Endothelial cell of umbilical vein (primary cell): ENCODE measurements at regions not wholly inside any gene's neighbourhood (a gene's known extent, or its start where the extent isn't known, plus 50 kb on each side); places are given as distances from the start of the nearest gene placed in this dataset.

Experiments used
- BruUV-seq: library from RNA; stranded (reverse); fragments of 400-500 nt; replicated peaks from 2 replicates; lab custom pipeline; 2021; lab: Mats Ljungman, UMichigan
- CTCF ChIA-PET: fragments of 300-600, 350-600 bp; sonication (Branson Sonifier 250); formaldehyde crosslinking; loops from one replicate; lab custom pipeline; 2021; ENCODE audit warnings: antibody characterized with exemption, inconsistent platforms; lab: Charles Lee
- POLR2A ChIA-PET: fragments of 300-600, 350-600 bp; sonication (Branson Sonifier 250); formaldehyde crosslinking; loops from one replicate; lab custom pipeline; 2021; ENCODE audit warnings: antibody characterized with exemption, inconsistent platforms; lab: Charles Lee
- DNase-seq: peaks from one replicate; pipeline ENCODE4 v3.0.0-alpha.2; 2011; ENCODE audit warnings: low read depth, low spot score
- FAIRE-seq: peaks from 2 replicates; lab custom pipeline; 2011; peaks lifted over from hg19 to GRCh38; lab: Jason Lieb, UNC
- H2AFZ ChIP-seq: 2 replicates; pipeline ENCODE4 v1.6.0; 2012; ENCODE audit warnings: low read depth, low read length, control low read depth, inconsistent platforms
- H3K27ac ChIP-seq: 2 replicates; pipeline ENCODE4 v1.5.1; 2011; ENCODE audit warnings: low read depth, mild to moderate bottlenecking, control low read depth, low read length, moderate library complexity; ENCODE audit not compliant: insufficient read depth
- H3K27me3 ChIP-seq, 2 experiments: 2 replicates each; pipeline versions ENCODE4 v1.6.0 to v1.6.1; 2011; ENCODE audit warnings: low read length in 2 of 2, mixed read lengths in 1 of 2; ENCODE audit not compliant: control insufficient read depth in 2 of 2, insufficient read depth in 2 of 2
- H3K36me3 ChIP-seq, 2 experiments: 2 replicates in 1 of 2; 3 replicates in 1 of 2; pipeline ENCODE4 v1.5.1; 2011; ENCODE audit warnings: low read length in 2 of 2, mild to moderate bottlenecking in 1 of 2, moderate library complexity in 1 of 2; ENCODE audit not compliant: control insufficient read depth in 2 of 2, insufficient read depth in 2 of 2; ENCODE audit errors: extremely low read depth in 1 of 2
- H3K4me1 ChIP-seq: 3 replicates; pipeline ENCODE4 v1.5.1; 2011; ENCODE audit warnings: mild to moderate bottlenecking, low read length; ENCODE audit not compliant: control insufficient read depth, insufficient read depth; ENCODE audit errors: extremely low read depth
- H3K4me2 ChIP-seq: 2 replicates; pipeline ENCODE4 v1.6.1; 2011; ENCODE audit warnings: low read length, control low read depth, mixed read lengths; ENCODE audit not compliant: insufficient read depth
- H3K4me3 ChIP-seq, 3 experiments: fragments of 200-600 bp in 1 of 3; sonication (generic), shearing (Covaris generic) in 1 of 3; replicated peaks in 1 of 3; 2 replicates each; pipeline ENCODE4 v1.5.1; 2011 to 2016; ENCODE audit warnings: control low read depth in 3 of 3, low read length in 3 of 3, mild to moderate bottlenecking in 2 of 3, inconsistent platforms in 1 of 3, low read depth in 1 of 3, moderate library complexity in 1 of 3; ENCODE audit not compliant: insufficient read depth in 1 of 3
- H3K79me2 ChIP-seq: 2 replicates; pipeline ENCODE4 v1.6.0; 2012; ENCODE audit warnings: low read length, inconsistent platforms; ENCODE audit not compliant: control insufficient read depth, insufficient read depth
- H3K9ac ChIP-seq: replicated peaks from 2 replicates; pipeline ENCODE3; 2011; ENCODE audit warnings: low read length, control low read depth; ENCODE audit not compliant: insufficient read depth; ENCODE audit errors: extremely low read depth
- H3K9me1 ChIP-seq: replicated peaks from 3 replicates; pipeline ENCODE4 v1.6.0; 2011; ENCODE audit warnings: mild to moderate bottlenecking, low read length; ENCODE audit not compliant: control insufficient read depth, insufficient read depth; ENCODE audit errors: extremely low read depth
- H3K9me3 ChIP-seq: replicated peaks from 2 replicates; pipeline ENCODE4 v1.5.1; 2012; ENCODE audit warnings: low read length, inconsistent platforms; ENCODE audit not compliant: control insufficient read depth, insufficient read depth
- H4K20me1 ChIP-seq: replicated peaks from 2 replicates; pipeline ENCODE3; 2011; ENCODE audit warnings: mild to moderate bottlenecking, low read length; ENCODE audit not compliant: control insufficient read depth, insufficient read depth; ENCODE audit errors: extremely low read depth
- CTCF ChIP-seq, 2 donors: IDR thresholded peaks; 1 replicate in 1 of 2; 2 replicates in 1 of 2; pipeline ENCODE4 v1.5.1; 2011; ENCODE audit warnings: low read length in 2 of 2, mild to moderate bottlenecking in 2 of 2, moderate library complexity in 2 of 2, control low read depth in 1 of 2, inconsistent platforms in 1 of 2, low read depth in 1 of 2; ENCODE audit not compliant: insufficient read depth in 1 of 2; ENCODE audit errors: extremely low read depth in 1 of 2
- EZH2 ChIP-seq: IDR thresholded peaks from 2 replicates; pipeline ENCODE4 v1.6.1; 2012; ENCODE audit warnings: borderline replicate concordance, low read depth, mild to moderate bottlenecking, moderate library complexity, low read length, inconsistent platforms; ENCODE audit not compliant: severe bottlenecking
- FOS ChIP-seq: IDR thresholded peaks from 2 replicates; pipeline ENCODE4 v1.6.1; 2011; ENCODE audit warnings: mild to moderate bottlenecking, low read length, moderate library complexity, borderline replicate concordance; ENCODE audit not compliant: insufficient read depth
- GATA2 ChIP-seq: IDR thresholded peaks from 2 replicates; pipeline ENCODE4 v1.7.0; 2011; ENCODE audit warnings: low read depth, mild to moderate bottlenecking, moderate library complexity, mixed read lengths, low read length; ENCODE audit not compliant: insufficient read length, insufficient read depth
- JUN ChIP-seq: IDR thresholded peaks from 2 replicates; pipeline ENCODE4 v1.6.1; 2011; ENCODE audit warnings: borderline replicate concordance, low read depth; ENCODE audit not compliant: insufficient read length, insufficient read depth
- MYC ChIP-seq: IDR thresholded peaks from one replicate; pipeline ENCODE4 v1.6.1; 2011; ENCODE audit warnings: mild to moderate bottlenecking, low read depth, low read length
- POLR2A ChIP-seq: IDR thresholded peaks from 2 replicates; pipeline ENCODE4 v1.6.1; 2012; ENCODE audit warnings: low read depth, mild to moderate bottlenecking, control low read depth, low read length
- POLR2AphosphoS5 ChIP-seq: IDR thresholded peaks from 2 replicates; pipeline ENCODE4 v1.6.1; 2012; ENCODE audit warnings: low read depth, mild to moderate bottlenecking, control low read depth, low read length, moderate library complexity; ENCODE audit not compliant: insufficient read depth
- dilution Hi-C: fragments of 300-500 bp; cut with MboI; formaldehyde crosslinking; loops from one replicate; pipeline ENCODE4 v1.15.0; 2019; ENCODE audit warnings: low sequenced_read_pairs; ENCODE audit not compliant: extremely low pct_ligation_motif_present
- intact Hi-C: fragments of 100-400 bp; cut with micrococcal nuclease; formaldehyde crosslinking; loops from one replicate; pipeline ENCODE4 v1.10.0; 2022
- TF ChIP-seq, protein P1 (sequence below): IDR thresholded peaks from 2 replicates; pipeline ENCODE4 v1.6.1; 2011; ENCODE audit not compliant: insufficient read depth, insufficient read length

- no peak overlapping the region for H3K4me2 ChIP-seq
- H3K9me1 ChIP-seq: no peaks in the 10 kb centered on the region
- ChIA-PET POLR2A (no interaction called here), CTCF (no interaction called here)
- DNase-seq (no peak), FAIRE-seq (no peak)
- no peaks in the 10 kb centered on the region for H3K4me1 ChIP-seq
- no peak overlapping the region for H3K4me3 ChIP-seq
- BruUV-seq: no TSS peak
- dilution Hi-C loops (no loop called here), intact Hi-C loops (no loop called here)
- no peak overlapping the region for H3K27ac ChIP-seq
- TF ChIP-seq FOS (no peak), POLR2A (no peak), POLR2AphosphoS5 (no peak), GATA2 (no peak), JUN (no peak), MYC (no peak)
- TF ChIP-seq, protein P1, sequence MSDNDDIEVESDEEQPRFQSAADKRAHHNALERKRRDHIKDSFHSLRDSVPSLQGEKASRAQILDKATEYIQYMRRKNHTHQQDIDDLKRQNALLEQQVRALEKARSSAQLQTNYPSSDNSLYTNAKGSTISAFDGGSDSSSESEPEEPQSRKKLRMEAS: no peak
- H3K36me3 ChIP-seq: no peaks in the 10 kb centered on the region
- H3K79me2 ChIP-seq: no peaks in the 10 kb centered on the region
- no peak overlapping the region for H3K9ac ChIP-seq
- no peaks in the 10 kb centered on the region for H4K20me1 ChIP-seq
- no peak overlapping the region for H2AFZ ChIP-seq
- no peaks in the 10 kb centered on the region for H3K9me3 ChIP-seq
- no peaks in the 10 kb centered on the region for H3K27me3 ChIP-seq
These were observed 178.3 kb upstream of the PDE1C start for GRCh38 chr7:32248522-32248921.

GRCh38 chr7:32244806-32245345 lies 174.7 kb upstream of the PDE1C start:
- no TSS peak for BruUV-seq
- POLR2A ChIA-PET: no interaction called here
- Histone ChIP-seq H3K4me1 (no peaks in the 10 kb centered on the region), H3K4me2 (no peak overlapping the region), H3K4me3 (no peak overlapping the region), H3K9ac (no peak overlapping the region), H4K20me1 (no peaks in the 10 kb centered on the region), H3K9me1 (no peaks in the 10 kb centered on the region), H3K79me2 (no peaks in the 10 kb centered on the region), H3K27ac (no peak overlapping the region), H2AFZ (no peak overlapping the region), H3K36me3 (no peaks in the 10 kb centered on the region), H3K9me3 (no peaks in the 10 kb centered on the region), H3K27me3 (no peaks in the 10 kb centered on the region)
- intact Hi-C loops (no loop called here), dilution Hi-C loops (no loop called here)
- no peak for TF ChIP-seq GATA2
- no peak for TF ChIP-seq FOS
- TF ChIP-seq POLR2AphosphoS5: no peak
- no peak for TF ChIP-seq POLR2A
- no peak for TF ChIP-seq JUN
- no peak for TF ChIP-seq EZH2
- TF ChIP-seq MYC: no peak
- TF ChIP-seq, protein P1: no peak
- no peak for TF ChIP-seq CTCF (IDR thresholded peaks at IDR 0.05; ENCODE audit: extremely low read depth in 1 of 2, insufficient read depth in 1 of 2, low read depth in 1 of 2, low read length in 2 of 2)
- no peak for DNase-seq
- FAIRE-seq: no peak
- CTCF ChIA-PET: interaction anchor here (0.9 kb wide), 1 partner anchor 34 kb away, joined by 3 read pairs; no protein-coding TSS in a partner anchor
